HG02642 (cell line): ENCODE measurements at regions not wholly inside any gene's neighbourhood (a gene's known extent, or its start where the extent isn't known, plus 50 kb on each side); places are given as distances from the start of the nearest gene placed in this dataset.
"Not testable (repeated sequence)": the region's sequence is repeated elsewhere in the genome, so short reads cannot be mapped to it uniquely, and the experiment has no call there.

Experiments used
- ATAC-seq: cut with Tn5 transposase; IDR thresholded peaks from one replicate; pipeline ENCODE4 v1.9.1; 2021; ENCODE audit warnings: mild to moderate bottlenecking; ENCODE audit not compliant: unreplicated experiment, poor library complexity

GRCh38 chr4:164596927-164597326, 157.0 kb upstream of the SMIM31 start:
- no peak for ATAC-seq

DNA sequence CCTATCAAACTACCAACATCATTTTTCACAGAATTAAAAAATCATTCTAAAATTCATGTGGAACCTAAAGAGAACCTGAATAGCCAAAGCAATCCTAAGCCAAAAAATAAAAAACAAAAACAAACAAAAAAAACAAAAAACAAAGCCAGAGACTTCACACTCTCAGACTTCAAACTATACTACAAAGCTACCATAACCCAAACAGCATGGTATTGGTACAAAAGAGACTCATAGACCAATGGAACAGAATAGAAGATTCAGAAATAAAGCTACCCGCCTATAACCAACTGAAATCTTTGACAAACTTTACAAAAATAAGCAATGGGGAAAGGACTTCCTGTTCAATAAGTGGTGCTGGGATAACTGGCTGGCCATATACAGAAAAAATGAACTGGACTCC, 152.3 kb upstream of the SMIM31 start:
- ATAC-seq = no peak

DNA sequence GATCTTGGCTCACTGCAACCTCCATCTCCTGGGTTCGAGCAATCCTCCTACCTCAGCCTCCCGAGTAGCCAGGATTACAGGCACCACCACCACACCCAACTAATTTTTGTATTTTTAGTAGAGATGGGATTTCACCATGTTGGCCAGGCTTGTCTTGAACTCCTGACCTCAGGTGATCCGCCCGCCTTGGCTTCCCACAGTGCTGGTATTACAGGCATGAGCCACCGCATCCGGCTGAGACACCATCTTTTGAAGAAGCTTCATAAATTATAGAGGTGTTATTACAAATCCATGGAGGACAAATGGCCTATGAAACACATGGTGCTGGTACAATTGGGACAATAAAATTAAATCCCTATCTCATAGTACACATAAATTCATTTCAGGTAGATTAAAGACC, 148.1 kb upstream of the SMIM31 start:
- not testable (repeated sequence) for ATAC-seq

DNA sequence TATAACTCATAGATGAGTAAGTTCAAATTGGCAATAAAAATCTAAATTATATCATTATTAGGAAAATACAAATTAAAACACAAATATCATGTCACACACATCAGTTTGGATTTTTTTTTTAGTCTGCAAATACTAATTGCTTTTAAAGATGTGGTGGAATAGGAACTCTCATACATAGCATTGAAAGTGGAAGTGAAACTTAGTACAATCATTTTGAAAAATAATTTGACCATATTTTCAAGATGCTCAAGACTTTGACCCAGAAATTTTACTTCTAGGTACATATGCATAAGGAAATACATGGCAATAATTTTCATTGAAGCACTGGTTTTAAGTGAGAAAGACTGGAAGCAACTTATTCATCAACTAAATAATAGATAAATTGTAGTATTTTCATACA, 147.5 kb upstream of the SMIM31 start:
- ATAC-seq = peak; percentile 85

GRCh38 chr4:164613256-164613655, 140.7 kb upstream of the SMIM31 start:
- ATAC-seq = no peak

DNA sequence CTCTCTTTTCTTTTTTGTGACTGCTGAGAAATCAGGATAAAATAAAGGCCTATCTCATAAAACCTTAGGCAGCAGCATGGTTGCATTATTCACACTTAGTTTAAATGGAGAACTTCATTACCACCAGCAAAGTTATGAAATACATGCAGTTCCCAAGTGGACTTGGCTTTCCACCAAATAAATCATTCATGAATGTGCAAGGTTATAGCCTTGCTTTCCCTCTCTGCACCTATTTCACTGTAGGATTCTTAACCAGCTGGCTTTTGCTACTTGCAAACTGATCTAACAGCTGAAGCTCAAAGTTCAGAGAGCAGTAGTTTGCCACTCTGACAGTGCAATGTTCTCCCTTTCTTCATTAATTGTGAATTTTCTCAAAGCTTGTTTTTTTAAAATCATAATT, 140.1 kb upstream of the SMIM31 start:
- no peak for ATAC-seq

GRCh38 chr4:164614329-164614728, 139.6 kb upstream of the SMIM31 start:
- ATAC-seq = no peak

DNA sequence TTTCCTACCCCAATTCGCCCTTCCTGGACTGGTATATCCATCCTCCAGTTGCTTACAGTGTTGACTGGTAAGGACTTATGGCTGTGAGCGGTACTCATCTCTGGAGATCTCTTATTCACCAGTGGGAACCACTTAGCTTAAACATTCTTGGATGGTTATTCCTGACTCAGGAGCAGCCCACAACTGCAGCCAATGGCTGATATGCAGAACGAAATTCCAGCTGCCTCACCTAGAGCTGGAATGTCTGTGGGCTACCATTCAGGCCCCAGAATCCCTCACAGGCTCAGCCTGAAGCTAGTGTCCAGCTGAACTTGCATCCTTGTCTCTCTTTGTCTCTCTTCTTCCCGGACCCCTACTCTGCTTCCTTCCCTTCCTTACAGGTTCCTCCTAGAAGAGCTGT, 138.9 kb upstream of the SMIM31 start:
- no peak for ATAC-seq

DNA sequence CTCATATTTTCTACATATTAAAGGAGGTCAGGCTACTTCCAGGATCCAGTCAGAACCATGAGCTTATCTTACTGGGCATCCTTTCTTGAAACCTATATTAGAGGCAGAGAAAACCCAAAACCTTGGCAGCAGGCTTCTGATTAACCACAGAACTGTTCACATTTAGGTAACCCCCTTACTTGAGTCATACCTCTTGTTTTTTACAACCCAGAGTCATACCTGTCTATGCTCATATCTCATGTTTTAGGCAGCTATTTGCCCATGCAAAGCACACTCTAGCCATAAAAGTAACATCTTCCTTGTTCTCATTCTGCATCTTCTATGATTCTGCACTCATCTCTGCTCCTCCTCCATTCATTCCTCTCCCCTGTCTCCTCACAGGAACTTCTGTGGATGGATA, 138.0 kb upstream of the SMIM31 start:
- no peak for ATAC-seq

DNA sequence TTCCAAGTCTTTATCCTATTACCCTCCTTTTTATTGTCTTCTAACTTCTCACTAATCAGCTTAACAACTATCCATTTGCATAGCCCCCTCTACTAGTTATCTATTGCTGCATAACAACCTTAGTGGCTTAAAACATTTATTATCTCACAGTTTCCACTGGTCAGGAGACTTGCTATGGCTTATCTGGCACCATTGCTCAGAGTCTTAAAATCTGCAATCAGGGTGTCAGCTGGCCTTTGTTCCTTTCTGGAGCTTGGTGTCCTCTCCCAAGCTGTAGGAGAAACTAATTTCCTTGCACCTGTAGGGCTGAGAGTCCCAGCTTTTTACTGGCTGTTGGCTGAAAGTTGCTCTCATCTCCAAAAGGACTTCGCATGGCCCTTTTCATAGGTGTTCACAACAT, 137.0 kb upstream of the SMIM31 start:
- no peak for ATAC-seq

- ATAC-seq = no peak
Observed at GRCh38 chr4:164617426-164617825, 136.5 kb upstream of the SMIM31 start.

DNA sequence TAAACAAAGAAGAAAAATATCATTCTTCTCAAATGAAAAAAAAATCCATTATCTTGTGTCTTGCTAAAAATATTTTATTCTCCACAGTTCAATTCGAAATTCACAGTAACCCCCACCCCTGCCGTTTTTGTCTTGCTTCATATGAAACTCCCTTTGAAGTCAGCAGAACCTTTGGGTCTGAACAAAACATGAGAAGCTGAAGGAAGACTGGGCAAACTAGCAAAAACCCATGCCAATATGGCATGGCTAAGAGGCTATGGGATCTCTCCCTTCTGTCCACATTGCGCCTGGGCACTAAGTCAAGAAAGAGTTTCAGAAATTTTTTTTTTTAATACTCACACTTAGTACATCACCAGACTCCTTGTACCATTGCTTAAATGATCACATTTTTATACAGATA, 136.0 kb upstream of the SMIM31 start:
- ATAC-seq = no peak

DNA sequence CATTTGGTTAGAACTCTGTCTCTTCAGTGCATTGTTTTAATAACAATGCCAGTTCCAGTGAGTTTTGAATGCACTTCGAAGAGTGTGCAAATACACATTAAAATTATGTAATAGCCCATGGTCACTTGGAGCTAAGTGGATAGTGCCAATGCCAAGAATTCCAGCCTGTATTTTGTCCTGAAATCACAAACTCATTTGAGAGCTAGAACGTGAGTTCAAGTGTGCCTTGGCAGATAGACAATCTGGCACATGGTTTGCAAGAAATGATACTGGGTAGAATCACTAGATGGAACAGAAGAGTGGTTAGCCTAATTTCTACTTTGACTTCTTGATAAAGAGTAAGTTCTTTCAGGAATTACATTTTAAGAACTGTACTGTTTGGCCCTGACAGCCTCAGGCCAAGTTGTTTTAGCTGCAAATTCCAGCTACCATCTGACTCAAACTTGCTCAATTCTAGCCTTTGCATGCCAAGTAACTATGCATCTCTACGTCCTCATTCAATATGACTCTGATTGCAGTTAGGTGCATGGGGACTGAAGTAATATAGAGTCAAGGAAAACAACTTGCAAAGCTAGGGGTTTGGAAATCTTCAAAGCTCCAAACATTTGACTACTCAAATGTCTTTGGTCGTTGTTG, 131.9 kb upstream of the SMIM31 start:
- ATAC-seq = no peak

GRCh38 chr4:164623099-164623498, 130.8 kb upstream of the SMIM31 start:
- ATAC-seq = no peak

DNA sequence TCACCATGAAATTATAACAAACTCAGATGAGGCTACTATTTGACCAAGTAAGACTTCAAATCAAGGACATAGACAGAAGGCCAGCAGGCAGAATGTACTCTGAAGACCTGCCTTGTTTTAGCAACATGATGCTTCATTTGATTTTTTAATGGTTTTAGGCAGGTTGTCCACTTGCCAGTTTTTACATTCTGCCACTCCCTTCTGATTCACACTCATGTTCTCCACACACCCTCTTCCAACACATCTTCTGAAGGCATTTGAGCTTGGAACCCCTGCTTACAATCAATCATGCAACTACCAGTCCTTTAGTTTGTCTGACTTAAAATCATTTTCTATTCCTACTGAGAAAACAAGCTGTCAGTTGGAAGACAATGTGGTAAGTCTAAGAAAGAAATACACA, 114.9 kb upstream of the SMIM31 start:
- ATAC-seq = no peak

GRCh38 chr4:164648151-164648848, 105.6 kb upstream of the SMIM31 start:
- no peak for ATAC-seq

GRCh38 chr4:164648849-164649212, 105.1 kb upstream of the SMIM31 start:
- ATAC-seq = no peak

DNA sequence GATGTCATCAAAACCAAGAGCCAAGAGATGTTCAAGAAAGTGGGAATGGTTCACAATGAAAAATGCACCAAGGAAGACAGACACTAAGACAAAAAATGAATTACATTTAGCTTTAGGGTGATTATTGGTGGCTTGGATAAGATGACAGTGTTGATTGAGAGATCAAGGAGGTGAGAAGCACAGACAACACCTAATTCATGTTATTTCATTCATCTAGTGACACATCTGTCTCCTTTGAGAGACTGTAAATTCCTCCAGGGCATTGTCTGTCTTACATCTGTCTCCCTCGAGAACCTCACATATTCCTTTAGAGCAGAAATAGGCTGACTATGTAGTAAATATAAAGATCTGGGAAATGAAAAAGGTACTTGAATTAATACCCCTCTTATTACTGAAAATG, 94.2 kb upstream of the SMIM31 start:
- ATAC-seq = no peak

GRCh38 chr4:164676152-164676551, 77.8 kb upstream of the SMIM31 start:
- not testable (repeated sequence) for ATAC-seq

DNA sequence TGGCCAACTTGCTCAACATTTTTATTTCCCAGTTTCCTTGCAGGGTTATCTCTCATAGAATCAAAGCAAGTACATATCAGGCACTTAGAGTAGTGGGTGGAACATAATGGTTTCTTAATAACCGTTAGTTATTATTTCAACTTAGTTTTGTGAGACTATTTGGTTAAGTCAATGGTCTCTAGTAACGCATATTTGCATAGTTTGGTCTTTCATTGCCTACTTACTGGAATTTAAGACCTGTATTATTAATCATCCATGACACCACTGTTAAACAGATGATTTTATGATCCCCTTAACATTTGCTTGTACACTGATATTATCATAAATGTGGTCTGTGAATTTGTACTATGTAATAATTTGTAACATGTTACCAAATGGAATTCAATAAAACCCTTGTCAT, 70.9 kb upstream of the SMIM31 start:
- ATAC-seq = no peak

GRCh38 chr4:164695650-164696049, 58.3 kb upstream of the SMIM31 start:
- ATAC-seq = no peak

GRCh38 chr4:164700471-164700870, 53.5 kb upstream of the SMIM31 start:
- ATAC-seq = no peak
